AG10803 (cell line): ENCODE measurements at regions not wholly inside any gene's neighbourhood (a gene's known extent, or its start where the extent isn't known, plus 50 kb on each side); places are given as distances from the start of the nearest gene placed in this dataset.

Source experiments
- DNase-seq: peaks from one replicate; pipeline ENCODE4 v3.0.0; 2010; ENCODE audit warnings: low read depth
- H3K4me3 ChIP-seq: 2 replicates; pipeline ENCODE4 v1.5.1; 2011; ENCODE audit warnings: mild to moderate bottlenecking, low read length, control low read depth
- TF ChIP-seq, protein P1 (sequence below): conservative IDR thresholded peaks from 2 replicates; pipeline ENCODE4 v1.5.1; 2011; ENCODE audit warnings: mild to moderate bottlenecking, low read length, control low read depth, inconsistent platforms

DNA sequence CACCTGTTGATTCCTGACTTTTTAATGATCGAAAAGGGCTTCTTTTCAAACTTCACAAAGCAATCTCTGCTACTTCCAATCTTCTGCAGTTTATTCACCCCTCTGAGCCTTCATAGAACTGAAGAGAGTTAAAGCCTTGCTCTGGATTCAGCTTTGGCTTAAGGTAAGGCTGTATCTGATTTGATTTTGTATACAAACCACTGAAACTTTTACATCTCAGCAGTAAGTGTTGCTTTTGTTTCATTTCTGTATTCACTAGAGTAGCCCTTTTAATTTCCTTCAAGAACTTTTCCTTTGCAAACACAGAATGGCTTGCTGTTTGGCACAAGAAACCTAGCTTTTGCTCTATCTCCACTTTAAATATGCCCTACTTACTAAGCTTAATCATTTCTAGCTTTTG lies 1193.0 kb upstream of the GBE1 start:
- TF ChIP-seq, protein P1, sequence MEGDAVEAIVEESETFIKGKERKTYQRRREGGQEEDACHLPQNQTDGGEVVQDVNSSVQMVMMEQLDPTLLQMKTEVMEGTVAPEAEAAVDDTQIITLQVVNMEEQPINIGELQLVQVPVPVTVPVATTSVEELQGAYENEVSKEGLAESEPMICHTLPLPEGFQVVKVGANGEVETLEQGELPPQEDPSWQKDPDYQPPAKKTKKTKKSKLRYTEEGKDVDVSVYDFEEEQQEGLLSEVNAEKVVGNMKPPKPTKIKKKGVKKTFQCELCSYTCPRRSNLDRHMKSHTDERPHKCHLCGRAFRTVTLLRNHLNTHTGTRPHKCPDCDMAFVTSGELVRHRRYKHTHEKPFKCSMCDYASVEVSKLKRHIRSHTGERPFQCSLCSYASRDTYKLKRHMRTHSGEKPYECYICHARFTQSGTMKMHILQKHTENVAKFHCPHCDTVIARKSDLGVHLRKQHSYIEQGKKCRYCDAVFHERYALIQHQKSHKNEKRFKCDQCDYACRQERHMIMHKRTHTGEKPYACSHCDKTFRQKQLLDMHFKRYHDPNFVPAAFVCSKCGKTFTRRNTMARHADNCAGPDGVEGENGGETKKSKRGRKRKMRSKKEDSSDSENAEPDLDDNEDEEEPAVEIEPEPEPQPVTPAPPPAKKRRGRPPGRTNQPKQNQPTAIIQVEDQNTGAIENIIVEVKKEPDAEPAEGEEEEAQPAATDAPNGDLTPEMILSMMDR, result no peak
- no peak overlapping the region for H3K4me3 ChIP-seq
- no peak for DNase-seq

DNA sequence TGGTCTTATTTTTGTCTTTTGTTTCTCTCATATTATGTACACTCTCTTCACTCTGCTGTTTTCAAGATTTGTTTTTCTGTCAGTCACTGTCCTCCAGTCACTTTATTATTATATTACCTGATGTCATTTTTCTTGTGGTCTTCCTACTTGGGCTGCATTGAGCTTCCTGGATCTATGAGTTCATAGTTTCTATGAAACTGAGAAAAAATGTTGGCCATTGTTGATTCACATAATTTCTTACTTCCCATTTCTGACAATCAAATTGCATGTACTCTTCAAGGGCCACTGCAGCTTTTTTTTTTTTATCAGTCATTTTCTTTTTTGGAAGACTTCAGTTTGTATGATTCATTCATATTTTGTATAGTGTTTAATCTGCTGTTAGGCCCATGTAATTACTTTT lies 1180.6 kb upstream of the GBE1 start:
- TF ChIP-seq, protein P1, result no peak
- DNase-seq, result no peak
- H3K4me3 ChIP-seq, result no peak overlapping the region

DNA sequence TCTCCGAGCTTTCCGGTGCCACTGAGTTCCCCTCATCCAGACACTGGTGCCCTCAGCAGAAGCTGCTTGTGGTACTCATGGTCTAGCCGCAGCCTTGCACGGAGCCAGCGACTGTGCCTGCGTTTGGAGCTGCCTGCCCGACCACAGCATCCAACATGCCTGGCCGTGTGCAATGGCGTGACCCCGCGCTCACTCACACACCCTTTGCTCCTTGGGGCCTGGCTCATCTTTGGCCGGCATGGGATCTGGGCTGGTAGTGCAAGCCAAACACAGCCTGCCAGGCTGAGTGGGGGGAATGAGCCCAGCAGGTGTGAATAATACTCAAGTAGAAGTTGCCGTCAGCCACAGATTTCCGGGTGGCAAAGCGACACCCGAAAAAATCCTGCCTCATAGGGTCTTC lies 1178.7 kb upstream of the GBE1 start:
- TF ChIP-seq, protein P1, result no peak
- DNase-seq, result no peak
- no peak overlapping the region for H3K4me3 ChIP-seq

DNA sequence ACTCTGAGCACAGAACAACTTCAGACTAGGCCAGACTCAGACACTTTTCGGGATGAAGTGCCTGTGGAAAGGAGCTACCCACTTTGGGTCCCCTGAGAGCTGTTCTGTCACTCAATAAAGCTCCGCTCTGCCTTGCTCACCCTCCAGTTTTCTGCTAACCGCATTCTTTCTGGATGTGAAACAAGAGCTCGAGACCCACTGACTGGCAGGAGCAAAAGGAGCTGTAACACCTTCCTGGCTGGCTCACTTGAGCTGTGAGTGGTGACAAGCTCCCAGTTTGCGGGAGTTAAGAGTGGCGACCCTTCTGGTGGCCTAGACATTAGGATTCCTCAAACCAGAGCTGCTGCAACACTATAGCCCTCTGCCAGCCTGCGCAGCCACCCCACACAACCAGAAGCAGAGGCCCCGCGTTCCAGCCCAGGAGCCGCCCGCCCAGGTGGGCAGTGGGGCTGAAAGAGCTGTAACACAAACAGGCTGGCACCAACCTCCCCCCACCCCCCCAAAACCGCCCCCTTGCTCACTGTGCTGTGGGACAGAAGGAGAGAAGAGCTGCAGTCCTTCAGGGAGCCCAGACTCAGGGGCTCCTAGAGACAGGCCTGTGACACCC lies 1178.1 kb upstream of the GBE1 start:
- TF ChIP-seq, protein P1, result no peak
- H3K4me3 ChIP-seq, result no peak overlapping the region
- no peak for DNase-seq

DNA sequence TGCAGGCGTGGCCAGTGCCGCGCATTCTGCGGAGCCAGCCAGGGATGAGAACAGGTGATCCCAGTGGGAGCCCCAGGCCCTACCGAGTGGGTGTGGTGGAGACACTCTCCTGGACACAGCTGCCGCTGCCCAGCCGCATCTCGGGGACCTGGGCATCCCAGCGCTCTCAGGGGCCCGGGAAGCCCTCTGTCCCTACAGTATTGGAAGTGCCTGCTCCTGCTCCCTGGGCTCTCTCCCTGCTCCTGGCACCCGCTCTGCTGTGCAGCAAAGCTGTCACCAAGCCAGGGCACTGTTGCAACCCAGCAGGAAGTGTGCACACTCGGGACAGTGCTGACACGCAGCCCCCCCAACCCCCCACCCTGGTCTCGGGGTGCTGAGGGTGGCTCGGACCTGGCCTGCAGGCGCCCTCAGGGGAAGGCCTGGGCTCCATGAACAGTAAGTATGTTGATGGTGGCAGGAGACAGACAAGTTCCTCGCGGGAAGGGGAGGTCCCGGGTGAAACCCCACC lies 1177.4 kb upstream of the GBE1 start:
- no peak overlapping the region for H3K4me3 ChIP-seq
- DNase-seq, result no peak
- TF ChIP-seq, protein P1, result no peak

DNA sequence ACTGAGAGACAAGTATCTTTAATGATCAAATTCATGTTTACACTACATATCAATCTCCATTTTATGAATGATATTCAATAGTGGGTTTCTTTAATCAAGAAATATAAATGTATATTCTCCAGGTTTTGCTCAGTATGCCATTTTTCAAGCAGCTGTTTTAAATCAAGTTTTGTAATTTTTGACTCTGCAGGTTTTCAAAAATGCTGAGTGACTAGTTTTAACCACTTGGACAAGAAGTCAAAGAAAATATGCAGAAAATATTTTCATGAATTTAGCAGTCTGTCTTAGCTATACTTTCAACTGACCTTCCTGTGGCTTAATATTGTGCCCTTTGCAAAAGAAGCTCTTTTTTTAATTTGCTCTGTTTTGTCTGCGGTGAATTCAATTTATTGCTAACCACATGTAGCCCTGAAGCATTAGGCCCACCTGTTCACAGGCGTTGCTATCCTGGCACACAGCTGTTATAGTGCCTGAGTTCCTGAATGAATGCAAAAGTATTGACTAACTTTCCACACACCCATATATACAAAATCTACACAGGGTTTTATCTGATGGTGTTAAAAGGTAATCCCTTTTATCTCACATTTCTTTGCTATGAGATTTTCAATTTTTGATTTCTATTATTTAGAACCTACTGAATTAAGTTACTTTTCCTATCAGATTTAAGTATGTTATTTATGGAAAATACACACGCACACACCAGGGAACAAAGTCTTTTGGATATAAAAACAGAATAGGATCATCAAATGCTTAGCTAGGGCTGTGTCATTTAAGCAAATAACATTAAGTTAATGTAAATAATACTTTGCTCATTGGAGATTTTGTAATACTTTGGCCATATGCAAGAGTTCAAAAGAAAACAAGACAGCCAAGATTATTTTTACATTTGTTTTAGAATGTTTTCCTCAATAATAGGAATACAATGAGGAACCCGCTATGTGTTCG lies 1166.1 kb upstream of the GBE1 start:
- no peak for DNase-seq
- TF ChIP-seq, protein P1, result no peak
- no peak overlapping the region for H3K4me3 ChIP-seq
